ENCODE measurements at regions not wholly inside any gene's neighbourhood (a gene's known extent, or its start where the extent isn't known, plus 50 kb on each side); places are given as distances from the start of the nearest gene placed in this dataset.

- Mint-ChIP-seq H3K4me1 (no peaks in the 10 kb centered on the region), H3K27ac (no peak overlapping the region), H3K4me3 (no peak overlapping the region), H3K9me3 (ENCODE audit: insufficient read depth) (no peaks in the 10 kb centered on the region), H3K27me3 (peaks cover 3% of the 10 kb centered on the region)
- TF ChIP-seq CTCF (IDR thresholded peaks at IDR 0.05) (no peak), EZH2 (IDR thresholded peaks at IDR 0.05; ENCODE audit: borderline replicate concordance, insufficient read depth, low read depth, low read length, poor library complexity, severe bottlenecking) (no peak)
- no peak overlapping the region for H2AFZ ChIP-seq (ENCODE audit: insufficient read depth, low read depth, low read length, poor library complexity, severe bottlenecking)
- no peaks in the 10 kb centered on the region for H4K20me1 ChIP-seq (ENCODE audit: control insufficient read depth, insufficient read depth, low read length, poor library complexity, severe bottlenecking)
- intact Hi-C loops (cut with micrococcal nuclease) = no loop called here
- no peak overlapping the region for H3K4me2 ChIP-seq (replicated peaks; ENCODE audit: low read depth, low read length, poor library complexity, severe bottlenecking)
- no peaks in the 10 kb centered on the region for H3K27me3 ChIP-seq (replicated peaks in 1 of 4; ENCODE audit: control extremely low read depth in 1 of 4, control insufficient read depth in 3 of 4, insufficient read depth in 4 of 4, low read length in 3 of 4)
- peaks cover 0 to 3% (median 0%) of the 10 kb centered on the region in 3 donors for H3K9me3 ChIP-seq (ENCODE audit: control extremely low read depth in 1 of 3, control insufficient read depth in 2 of 3, insufficient read depth in 1 of 3, low read length in 2 of 3)
- 100% methylated on average over 1 of the region's 1 CpG for WGBS (ENCODE audit: insufficient coverage)
- ChIA-PET CTCF (no interaction called here), POLR2A (no interaction called here)
- H3K36me3 ChIP-seq (replicated peaks in 1 of 2; ENCODE audit: control extremely low read depth in 1 of 2, control insufficient read depth in 1 of 2, extremely low read depth in 1 of 2, insufficient read depth in 2 of 2, low read length in 1 of 2) = no peaks in the 10 kb centered on the region
- H3K4me3 ChIP-seq (ENCODE audit: control extremely low read depth in 1 of 5, extremely low read depth in 1 of 5, insufficient read depth in 1 of 5, low read depth in 2 of 5, low read length in 4 of 5) = no peak overlapping the region
- H3K4me1 ChIP-seq (ENCODE audit: control insufficient read depth in 2 of 2, insufficient read depth in 2 of 2, low read length in 2 of 2) = no peaks in the 10 kb centered on the region
- no peak overlapping the region for H3K27ac ChIP-seq (ENCODE audit: low read length in 2 of 2)
- DNase-seq (no peak), ATAC-seq (ENCODE audit: low read depth) (no peak)
- H3K9ac ChIP-seq (ENCODE audit: low read length) = no peak overlapping the region
- H3K79me2 ChIP-seq (ENCODE audit: control insufficient read depth, insufficient read depth, low read length) = no peaks in the 10 kb centered on the region
Observed at GRCh38 chr7:136069840-136070529, 92.8 kb upstream of the MTPN start.

- TF ChIP-seq EZH2 (IDR thresholded peaks at IDR 0.05; ENCODE audit: borderline replicate concordance, insufficient read depth, low read depth, low read length, poor library complexity, severe bottlenecking) (no peak), CTCF (IDR thresholded peaks at IDR 0.05) (no peak)
- Histone ChIP-seq H3K36me3 (replicated peaks in 1 of 2; ENCODE audit: control extremely low read depth in 1 of 2, control insufficient read depth in 1 of 2, extremely low read depth in 1 of 2, insufficient read depth in 2 of 2, low read length in 1 of 2) (no peaks in the 10 kb centered on the region), H4K20me1 (ENCODE audit: control insufficient read depth, insufficient read depth, low read length, poor library complexity, severe bottlenecking) (no peaks in the 10 kb centered on the region), H3K79me2 (ENCODE audit: control insufficient read depth, insufficient read depth, low read length) (no peaks in the 10 kb centered on the region), H3K27ac (ENCODE audit: low read length in 2 of 2) (no peak overlapping the region), H3K27me3 (replicated peaks in 1 of 4; ENCODE audit: control extremely low read depth in 1 of 4, control insufficient read depth in 3 of 4, insufficient read depth in 4 of 4, low read length in 3 of 4) (peaks cover 0 to 3% (median 0%) of the 10 kb centered on the region in 4 experiments), H3K4me2 (replicated peaks; ENCODE audit: low read depth, low read length, poor library complexity, severe bottlenecking) (no peak overlapping the region), H3K4me1 (ENCODE audit: control insufficient read depth in 2 of 2, insufficient read depth in 2 of 2, low read length in 2 of 2) (no peaks in the 10 kb centered on the region), H3K4me3 (ENCODE audit: control extremely low read depth in 1 of 5, extremely low read depth in 1 of 5, insufficient read depth in 1 of 5, low read depth in 2 of 5, low read length in 4 of 5) (no peak overlapping the region), H2AFZ (ENCODE audit: insufficient read depth, low read depth, low read length, poor library complexity, severe bottlenecking) (no peak overlapping the region), H3K9ac (ENCODE audit: low read length) (no peak overlapping the region), H3K9me3 (ENCODE audit: control extremely low read depth in 1 of 3, control insufficient read depth in 2 of 3, insufficient read depth in 1 of 3, low read length in 2 of 3) (peaks cover 0 to 3% (median 0%) of the 10 kb centered on the region in 3 donors)
- no peaks in the 10 kb centered on the region for H3K9me3 Mint-ChIP-seq (ENCODE audit: insufficient read depth)
- H3K27ac Mint-ChIP-seq = no peak overlapping the region
- intact Hi-C loops (cut with micrococcal nuclease) = no loop called here
- no CpG with 5 or more reads among the region's 1 CpG for WGBS (ENCODE audit: insufficient coverage)
- H3K4me3 Mint-ChIP-seq = no peak overlapping the region
- DNase-seq (no peak), ATAC-seq (ENCODE audit: low read depth) (no peak)
- POLR2A ChIA-PET = no interaction called here
- H3K4me1 Mint-ChIP-seq = no peaks in the 10 kb centered on the region
- CTCF ChIA-PET = no interaction called here
- H3K27me3 Mint-ChIP-seq = peaks cover 7% of the 10 kb centered on the region
Observed at GRCh38 chr7:136067277-136067676, 90.1 kb upstream of the MTPN start.

All from B cell (primary cell).